ENCODE measurements at regions not wholly inside any gene's neighbourhood (a gene's known extent, or its start where the extent isn't known, plus 50 kb on each side); places are given as distances from the start of the nearest gene placed in this dataset.

- DNase-seq (ENCODE audit: low read depth, low spot score) (no peak), FAIRE-seq (peak; percentile 71)
- peak overlapping the region in 2 of 3 experiments; percentile 30 to 45 for H3K4me3 ChIP-seq (ENCODE audit: control insufficient read depth in 2 of 3, extremely low read depth in 1 of 3, insufficient read depth in 2 of 3, low read depth in 1 of 3, low read length in 3 of 3)
- peak overlapping the region; percentile 43 for H2AFZ ChIP-seq (ENCODE audit: control insufficient read depth, low read length)
- H3K79me2 ChIP-seq (ENCODE audit: control insufficient read depth, insufficient read depth, low read length) = no peaks in the 10 kb centered on the region
- H3K4me2 ChIP-seq (ENCODE audit: control insufficient read depth, extremely low read depth, insufficient read depth, low read depth, low read length) = peak overlapping the region; percentile 89
- H4K20me1 ChIP-seq (ENCODE audit: control insufficient read depth, extremely low read depth, insufficient read depth, low read length) = no peaks in the 10 kb centered on the region
- no peaks in the 10 kb centered on the region for H3K27me3 ChIP-seq (ENCODE audit: control insufficient read depth, extremely low read depth, insufficient read depth, low read length)
- no peaks in the 10 kb centered on the region for H3K9me3 ChIP-seq (ENCODE audit: control insufficient read depth, low read depth, low read length)
- H3K9me1 ChIP-seq (ENCODE audit: control insufficient read depth, extremely low read depth, insufficient read depth, low read length) = peaks cover 4% of the 10 kb centered on the region
- H3K9ac ChIP-seq (ENCODE audit: control insufficient read depth, extremely low read depth, insufficient read depth, low read length) = peak overlapping the region; percentile 74
- peaks cover 35% of the 10 kb centered on the region for H3K4me1 ChIP-seq (ENCODE audit: control insufficient read depth, extremely low read depth, insufficient read depth, low read length)
- no peak for TF ChIP-seq EZH2 (IDR thresholded peaks at IDR 0.05; ENCODE audit: low read length)
- no peak for TF ChIP-seq CTCF (optimal IDR thresholded peaks at IDR 0.05 in 1 of 3, IDR thresholded peaks at IDR 0.05 in 1 of 3, conservative IDR thresholded peaks at IDR 0.05 in 1 of 3; ENCODE audit: extremely low read depth in 1 of 3, insufficient read depth in 2 of 3, low read length in 3 of 3)
- no peaks in the 10 kb centered on the region for H3K36me3 ChIP-seq (ENCODE audit: control insufficient read depth in 2 of 2, extremely low read depth in 1 of 2, insufficient read depth in 2 of 2, low read length in 2 of 2)
- H3K27ac ChIP-seq (ENCODE audit: control insufficient read depth, insufficient read depth, low read length) = peak overlapping the region; percentile 91
- dilution Hi-C loops (cut with MboI; ENCODE audit: extremely low pct_ligation_motif_present, low sequenced_read_pairs) = no loop called here
Observed at GRCh38 chr7:104962781-104963180, 51.2 kb upstream of the KMT2E start.

DNA sequence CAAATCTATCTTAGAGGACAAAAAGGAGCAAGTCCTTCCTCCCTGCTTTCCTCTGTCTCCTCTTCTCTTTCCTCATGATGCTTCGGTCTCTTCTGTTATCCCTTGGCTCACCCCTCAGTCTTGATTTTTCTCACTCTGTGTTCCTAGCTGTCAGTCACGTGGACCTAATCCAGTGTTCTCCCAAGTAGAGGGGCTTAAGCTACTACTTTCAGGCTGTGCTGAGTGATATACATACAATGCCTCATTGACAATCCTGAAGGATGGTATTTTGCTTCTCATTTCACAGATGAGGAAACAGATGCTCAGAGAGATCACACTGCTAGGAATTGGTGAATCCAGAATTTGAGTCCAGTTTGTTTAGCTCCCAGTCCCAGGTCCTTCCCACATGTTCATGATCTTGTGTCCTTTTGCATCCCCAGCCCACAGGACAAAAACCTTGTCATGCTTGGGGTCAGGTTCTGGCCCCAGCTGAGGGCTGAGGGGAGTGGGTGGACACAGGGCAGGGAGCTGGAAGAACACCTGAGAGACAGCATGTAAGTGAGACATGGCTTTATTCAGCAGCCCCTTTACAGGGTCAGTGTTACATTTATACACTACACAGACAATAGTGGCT lies 50.5 kb upstream of the KMT2E start:
- Histone ChIP-seq H3K9ac (ENCODE audit: control insufficient read depth, extremely low read depth, insufficient read depth, low read length) (peak overlapping the region; percentile 74), H3K27ac (ENCODE audit: control insufficient read depth, insufficient read depth, low read length) (peak overlapping the region; percentile 91)
- dilution Hi-C loops (cut with MboI; ENCODE audit: extremely low pct_ligation_motif_present, low sequenced_read_pairs) = no loop called here

More for the DNA sequence above, 50.5 kb upstream of the KMT2E start:
- Histone ChIP-seq H4K20me1 (ENCODE audit: control insufficient read depth, extremely low read depth, insufficient read depth, low read length) (no peaks in the 10 kb centered on the region), H3K4me3 (ENCODE audit: control insufficient read depth in 2 of 3, extremely low read depth in 1 of 3, insufficient read depth in 2 of 3, low read depth in 1 of 3, low read length in 3 of 3) (no peak overlapping the region), H3K9me1 (ENCODE audit: control insufficient read depth, extremely low read depth, insufficient read depth, low read length) (peaks cover 4% of the 10 kb centered on the region), H2AFZ (ENCODE audit: control insufficient read depth, low read length) (no peak overlapping the region), H3K36me3 (ENCODE audit: control insufficient read depth in 2 of 2, extremely low read depth in 1 of 2, insufficient read depth in 2 of 2, low read length in 2 of 2) (no peaks in the 10 kb centered on the region), H3K4me2 (ENCODE audit: control insufficient read depth, extremely low read depth, insufficient read depth, low read depth, low read length) (peak overlapping the region; percentile 7), H3K79me2 (ENCODE audit: control insufficient read depth, insufficient read depth, low read length) (no peaks in the 10 kb centered on the region), H3K4me1 (ENCODE audit: control insufficient read depth, extremely low read depth, insufficient read depth, low read length) (peaks cover 35% of the 10 kb centered on the region), H3K9me3 (ENCODE audit: control insufficient read depth, low read depth, low read length) (no peaks in the 10 kb centered on the region), H3K27me3 (ENCODE audit: control insufficient read depth, extremely low read depth, insufficient read depth, low read length) (no peaks in the 10 kb centered on the region)
- FAIRE-seq = peak; percentile 39
- no peak for DNase-seq (ENCODE audit: low read depth, low spot score)
- TF ChIP-seq CTCF (optimal IDR thresholded peaks at IDR 0.05 in 1 of 3, IDR thresholded peaks at IDR 0.05 in 1 of 3, conservative IDR thresholded peaks at IDR 0.05 in 1 of 3; ENCODE audit: extremely low read depth in 1 of 3, insufficient read depth in 2 of 3, low read length in 3 of 3) (no peak), EZH2 (IDR thresholded peaks at IDR 0.05; ENCODE audit: low read length) (no peak)
